ENCODE measurements at regions not wholly inside any gene's neighbourhood (a gene's known extent, or its start where the extent isn't known, plus 50 kb on each side); places are given as distances from the start of the nearest gene placed in this dataset.

DNA sequence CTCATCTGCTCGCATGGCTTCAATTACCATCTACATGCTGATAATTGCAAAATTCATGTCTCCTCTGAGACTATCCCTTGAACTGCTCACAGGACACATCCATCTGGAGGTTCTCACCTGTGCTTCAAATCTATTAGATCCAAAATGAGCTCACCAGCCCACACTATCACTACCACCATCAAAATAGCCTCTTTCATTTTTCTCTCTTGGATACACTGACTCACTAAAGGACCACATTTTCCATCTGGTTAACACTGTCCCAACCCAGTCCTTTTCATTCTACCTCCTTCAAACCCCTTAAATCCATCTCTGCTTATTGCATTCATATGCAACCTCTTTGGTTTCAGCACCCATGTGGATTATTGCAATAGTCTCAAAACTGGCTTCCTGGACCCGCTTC lies 497.6 kb downstream of the MID1IP1 start:
- WGBS (ENCODE audit: insufficient coverage, low coverage, missing lambda C conversion rate), result 0% methylated on average over 2 of the region's 2 CpGs
- no peak for DNase-seq (ENCODE audit: extremely low read depth in 1 of 4, low spot score in 3 of 4)
- no peak overlapping the region for H2AFZ ChIP-seq (ENCODE audit: low read depth, low read length)
- ChIA-PET CTCF (ENCODE audit: low intra/inter-chr PET ratio) (no interaction called here), POLR2A (no interaction called here)
- H3K9ac ChIP-seq (ENCODE audit: insufficient read depth in 1 of 2, low read depth in 2 of 2, low read length in 2 of 2), result no peak overlapping the region
- FAIRE-seq, result no peak
- no peak overlapping the region for H3K4me3 ChIP-seq
- H3K9me1 ChIP-seq (ENCODE audit: control insufficient read depth, insufficient read depth, low read length), result no peaks in the 10 kb centered on the region
- TF ChIP-seq, protein P1, sequence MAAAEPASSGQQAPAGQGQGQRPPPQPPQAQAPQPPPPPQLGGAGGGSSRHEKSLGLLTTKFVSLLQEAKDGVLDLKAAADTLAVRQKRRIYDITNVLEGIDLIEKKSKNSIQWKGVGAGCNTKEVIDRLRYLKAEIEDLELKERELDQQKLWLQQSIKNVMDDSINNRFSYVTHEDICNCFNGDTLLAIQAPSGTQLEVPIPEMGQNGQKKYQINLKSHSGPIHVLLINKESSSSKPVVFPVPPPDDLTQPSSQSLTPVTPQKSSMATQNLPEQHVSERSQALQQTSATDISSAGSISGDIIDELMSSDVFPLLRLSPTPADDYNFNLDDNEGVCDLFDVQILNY (CRISPR knock-in tag; IDR thresholded peaks at IDR 0.05), result no peak
- TF ChIP-seq HIVEP1 (CRISPR knock-in tag; IDR thresholded peaks at IDR 0.05) (no peak), SIN3A (IDR thresholded peaks at IDR 0.05; ENCODE audit: borderline replicate concordance in 2 of 2, control insufficient read depth in 1 of 2, low read depth in 2 of 2, low read length in 2 of 2) (no peak), NFXL1 (CRISPR knock-in tag; IDR thresholded peaks at IDR 0.05) (no peak), TBL1XR1 (IDR thresholded peaks at IDR 0.05; ENCODE audit: low read length in 2 of 2) (no peak), KLF13 (tag; IDR thresholded peaks at IDR 0.05; ENCODE audit: borderline replicate concordance, low read depth) (no peak), SMAD4 (CRISPR knock-in tag; conservative IDR thresholded peaks at IDR 0.05) (no peak), EP300 (IDR thresholded peaks at IDR 0.05; ENCODE audit: low read length) (no peak)
- TF ChIP-seq, protein P2, sequence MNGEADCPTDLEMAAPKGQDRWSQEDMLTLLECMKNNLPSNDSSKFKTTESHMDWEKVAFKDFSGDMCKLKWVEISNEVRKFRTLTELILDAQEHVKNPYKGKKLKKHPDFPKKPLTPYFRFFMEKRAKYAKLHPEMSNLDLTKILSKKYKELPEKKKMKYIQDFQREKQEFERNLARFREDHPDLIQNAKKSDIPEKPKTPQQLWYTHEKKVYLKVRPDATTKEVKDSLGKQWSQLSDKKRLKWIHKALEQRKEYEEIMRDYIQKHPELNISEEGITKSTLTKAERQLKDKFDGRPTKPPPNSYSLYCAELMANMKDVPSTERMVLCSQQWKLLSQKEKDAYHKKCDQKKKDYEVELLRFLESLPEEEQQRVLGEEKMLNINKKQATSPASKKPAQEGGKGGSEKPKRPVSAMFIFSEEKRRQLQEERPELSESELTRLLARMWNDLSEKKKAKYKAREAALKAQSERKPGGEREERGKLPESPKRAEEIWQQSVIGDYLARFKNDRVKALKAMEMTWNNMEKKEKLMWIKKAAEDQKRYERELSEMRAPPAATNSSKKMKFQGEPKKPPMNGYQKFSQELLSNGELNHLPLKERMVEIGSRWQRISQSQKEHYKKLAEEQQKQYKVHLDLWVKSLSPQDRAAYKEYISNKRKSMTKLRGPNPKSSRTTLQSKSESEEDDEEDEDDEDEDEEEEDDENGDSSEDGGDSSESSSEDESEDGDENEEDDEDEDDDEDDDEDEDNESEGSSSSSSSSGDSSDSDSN (IDR thresholded peaks at IDR 0.05; ENCODE audit: borderline replicate concordance in 1 of 2, low read depth in 2 of 2, low read length in 2 of 2), result no peak
- H3K79me2 ChIP-seq (ENCODE audit: control insufficient read depth, insufficient read depth, low read length), result no peaks in the 10 kb centered on the region
- H3K27me3 ChIP-seq (ENCODE audit: control insufficient read depth in 2 of 2, insufficient read depth in 2 of 2, low read length in 2 of 2), result no peaks in the 10 kb centered on the region
- ATAC-seq, result no peak
- H4K20me1 ChIP-seq (replicated peaks; ENCODE audit: control insufficient read depth, insufficient read depth, low read length), result no peaks in the 10 kb centered on the region
- BruUV-seq (replicated peaks), result no TSS peak
- no peak overlapping the region for H3K4me2 ChIP-seq (ENCODE audit: insufficient read depth, low read length)
- H3K4me1 ChIP-seq (replicated peaks in 1 of 2; ENCODE audit: control insufficient read depth in 2 of 2, insufficient read depth in 2 of 2, low read length in 2 of 2), result no peaks in the 10 kb centered on the region
- no peaks in the 10 kb centered on the region for H3K36me3 ChIP-seq (ENCODE audit: control insufficient read depth, insufficient read depth, low read length)
- intact Hi-C loops (cut with micrococcal nuclease) (no loop called here), in situ Hi-C loops (cut with MboI) (no loop called here)
- H3K27ac ChIP-seq (ENCODE audit: extremely low read depth, low read depth, low read length), result no peak overlapping the region
- no peaks in the 10 kb centered on the region for H3K9me3 ChIP-seq (replicated peaks; ENCODE audit: control insufficient read depth, insufficient read depth, low read depth, low read length)
